MM.1S (cell line): ENCODE measurements at regions not wholly inside any gene's neighbourhood (a gene's known extent, or its start where the extent isn't known, plus 50 kb on each side); places are given as distances from the start of the nearest gene placed in this dataset.

Experiments used
- EZH2phosphoT487 ChIP-seq: fragments of 300-600 bp; sonication (generic); IDR thresholded peaks from 2 replicates; pipeline ENCODE4 v1.6.1; 2018; ENCODE audit warnings: antibody characterized with exemption, low read length
- TF ChIP-seq, protein P1 (sequence below): fragments of 300-600 bp; sonication (generic); IDR thresholded peaks from 2 replicates; pipeline ENCODE4 v1.5.1; 2016; ENCODE audit warnings: antibody characterized with exemption, low read length, mixed read lengths

GRCh38 chr17:79219208-79219935, 144.7 kb downstream of the ENGASE start:
- TF ChIP-seq, protein P1, sequence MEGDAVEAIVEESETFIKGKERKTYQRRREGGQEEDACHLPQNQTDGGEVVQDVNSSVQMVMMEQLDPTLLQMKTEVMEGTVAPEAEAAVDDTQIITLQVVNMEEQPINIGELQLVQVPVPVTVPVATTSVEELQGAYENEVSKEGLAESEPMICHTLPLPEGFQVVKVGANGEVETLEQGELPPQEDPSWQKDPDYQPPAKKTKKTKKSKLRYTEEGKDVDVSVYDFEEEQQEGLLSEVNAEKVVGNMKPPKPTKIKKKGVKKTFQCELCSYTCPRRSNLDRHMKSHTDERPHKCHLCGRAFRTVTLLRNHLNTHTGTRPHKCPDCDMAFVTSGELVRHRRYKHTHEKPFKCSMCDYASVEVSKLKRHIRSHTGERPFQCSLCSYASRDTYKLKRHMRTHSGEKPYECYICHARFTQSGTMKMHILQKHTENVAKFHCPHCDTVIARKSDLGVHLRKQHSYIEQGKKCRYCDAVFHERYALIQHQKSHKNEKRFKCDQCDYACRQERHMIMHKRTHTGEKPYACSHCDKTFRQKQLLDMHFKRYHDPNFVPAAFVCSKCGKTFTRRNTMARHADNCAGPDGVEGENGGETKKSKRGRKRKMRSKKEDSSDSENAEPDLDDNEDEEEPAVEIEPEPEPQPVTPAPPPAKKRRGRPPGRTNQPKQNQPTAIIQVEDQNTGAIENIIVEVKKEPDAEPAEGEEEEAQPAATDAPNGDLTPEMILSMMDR = no peak
- no peak for TF ChIP-seq EZH2phosphoT487
